ENCODE measurements at regions not wholly inside any gene's neighbourhood (a gene's known extent, or its start where the extent isn't known, plus 50 kb on each side); places are given as distances from the start of the nearest gene placed in this dataset.
"Not testable (repeated sequence)": the region's sequence is repeated elsewhere in the genome, so short reads cannot be mapped to it uniquely, and the experiment has no call there.

DNA sequence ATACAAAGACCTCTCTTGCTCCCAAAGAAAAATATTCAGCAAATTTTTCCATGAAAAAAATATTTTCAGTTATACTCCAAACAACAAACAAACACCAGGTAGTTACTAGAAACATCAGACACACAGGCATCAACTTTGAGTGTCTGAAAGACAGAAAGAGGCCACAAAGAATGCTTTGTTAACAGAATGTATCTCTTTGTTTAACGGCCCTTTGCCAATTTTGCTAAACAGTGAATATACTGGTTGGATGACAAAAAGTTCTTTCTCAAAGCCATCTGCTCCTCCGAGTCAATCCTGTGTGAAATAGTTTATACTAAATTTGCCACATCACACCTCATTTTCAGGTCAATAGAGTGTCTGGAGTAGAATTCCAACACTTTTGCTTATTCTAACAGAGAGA, 216.7 kb upstream of the PHF14 start:
- DNase-seq (ENCODE audit: low spot score), result no peak

DNA sequence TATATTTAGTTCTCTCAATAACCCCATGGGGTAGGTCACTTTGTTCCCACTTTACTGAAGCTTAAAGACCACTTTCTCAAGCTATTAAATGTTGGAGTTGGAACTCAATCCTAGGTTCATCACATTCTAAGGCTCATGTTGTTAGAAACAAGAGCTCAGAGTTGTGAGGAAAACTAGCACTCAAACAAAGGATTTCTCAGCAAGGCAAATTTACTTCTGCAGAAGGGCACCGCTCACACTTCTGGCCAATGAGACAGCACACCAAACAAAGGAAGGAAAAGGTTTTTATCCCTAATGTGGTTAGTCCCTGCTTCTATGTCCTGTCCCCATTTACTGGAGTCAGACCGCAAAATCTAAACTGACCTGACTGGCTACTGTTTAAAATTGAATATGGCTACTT, 214.6 kb upstream of the PHF14 start:
- DNase-seq (ENCODE audit: low spot score), result no peak

DNA sequence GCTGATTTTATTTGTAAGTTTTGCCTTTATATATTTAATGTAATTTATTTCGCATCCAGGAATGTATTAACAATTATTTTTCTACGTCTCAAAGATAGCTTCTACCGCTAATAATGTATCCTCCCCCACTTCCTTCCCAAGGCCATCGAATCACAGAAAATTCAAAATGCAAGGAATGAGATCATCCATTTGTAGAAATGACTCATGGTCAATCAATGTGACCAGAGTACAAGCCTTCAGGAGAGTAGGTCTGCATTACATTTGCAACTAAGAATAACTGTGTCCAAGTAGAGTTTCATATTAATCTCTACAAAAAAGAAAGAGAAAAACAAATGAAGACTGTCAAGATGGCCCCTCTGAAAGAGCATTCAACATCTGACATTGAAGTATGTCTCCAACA, 205.9 kb upstream of the PHF14 start:
- no peak for DNase-seq (ENCODE audit: low spot score)

DNA sequence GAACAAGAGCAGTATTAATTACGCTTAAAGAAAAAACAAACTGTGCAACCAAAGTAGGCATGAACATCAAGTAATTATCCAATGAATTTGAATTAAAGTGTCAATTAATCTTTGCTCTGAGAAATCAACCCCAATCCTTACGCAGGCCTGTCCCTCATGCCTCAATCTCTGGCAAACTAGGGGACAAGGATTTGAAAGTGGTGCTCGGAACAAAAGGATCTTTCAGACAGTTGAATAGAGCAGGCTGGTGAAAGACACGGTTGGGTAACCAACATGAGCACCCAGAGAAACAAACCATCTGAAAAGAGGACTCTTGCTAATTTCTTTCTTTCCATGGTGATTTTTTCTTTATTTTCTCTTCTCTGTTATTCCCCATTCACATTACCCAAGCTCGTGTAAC, 203.5 kb upstream of the PHF14 start:
- no peak for DNase-seq (ENCODE audit: low spot score)

DNA sequence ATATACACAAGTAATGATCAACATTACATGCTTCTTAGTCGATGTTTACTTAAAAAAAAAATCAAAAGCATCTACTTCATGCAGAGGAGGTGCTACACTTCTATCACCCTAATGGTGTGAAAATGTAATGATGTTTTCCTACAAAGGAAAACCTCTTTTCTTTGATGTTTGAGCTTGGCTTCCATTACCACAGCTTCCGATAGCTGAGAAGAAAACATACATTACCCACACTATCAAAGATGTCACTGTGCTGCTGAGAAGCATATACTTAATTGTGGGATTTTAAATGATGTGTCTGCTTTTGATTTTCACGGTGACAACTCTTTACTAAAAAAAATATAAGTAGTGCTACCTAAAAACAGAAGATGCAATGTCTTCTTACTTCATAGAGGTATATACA, 200.2 kb upstream of the PHF14 start:
- no peak for DNase-seq (ENCODE audit: low spot score)

DNA sequence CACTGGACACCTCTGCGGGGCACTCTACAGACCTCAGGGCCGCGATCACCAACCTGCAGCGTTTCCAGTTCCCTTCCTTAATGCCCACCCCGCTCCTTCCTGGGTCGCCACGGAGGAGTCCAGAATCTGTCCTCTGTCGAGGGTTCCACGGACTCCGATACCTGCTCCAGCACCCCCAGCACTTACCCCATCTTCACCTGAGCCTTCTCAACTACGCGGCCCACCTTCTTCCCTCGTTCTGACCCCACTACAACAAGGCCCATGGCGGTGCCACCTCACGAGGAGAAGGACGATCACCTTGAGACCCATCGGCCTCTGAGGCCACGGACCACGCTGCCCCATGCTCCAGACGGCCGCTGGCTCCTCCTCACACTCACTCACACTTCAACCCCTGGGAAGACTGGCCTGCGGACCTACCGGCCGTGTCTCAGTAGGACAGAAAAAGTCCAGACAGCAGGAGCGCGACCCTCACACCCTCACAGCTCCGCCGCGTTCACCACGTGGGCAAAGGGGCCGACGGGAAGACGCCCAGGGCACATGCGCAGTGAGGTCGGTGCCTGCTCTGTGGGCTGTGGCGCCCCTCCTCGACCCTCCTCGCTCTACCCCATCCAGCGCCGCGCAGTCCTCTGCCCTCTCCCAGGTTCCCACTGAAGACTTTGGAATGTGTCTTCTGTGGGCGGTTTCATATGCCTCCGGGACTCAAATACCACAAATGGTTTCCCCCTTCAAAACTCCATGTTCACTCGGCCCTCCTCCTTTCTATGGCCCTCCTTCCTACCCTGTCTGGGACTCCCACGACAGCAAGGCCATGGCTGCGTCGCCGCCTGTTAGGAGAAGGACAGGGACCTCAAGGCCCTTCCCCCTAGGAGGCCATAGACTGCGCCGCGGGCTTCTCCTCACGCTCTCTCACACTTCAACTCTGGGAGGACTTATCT, 193.9 kb upstream of the PHF14 start:
- no peak for DNase-seq (ENCODE audit: low spot score)

DNA sequence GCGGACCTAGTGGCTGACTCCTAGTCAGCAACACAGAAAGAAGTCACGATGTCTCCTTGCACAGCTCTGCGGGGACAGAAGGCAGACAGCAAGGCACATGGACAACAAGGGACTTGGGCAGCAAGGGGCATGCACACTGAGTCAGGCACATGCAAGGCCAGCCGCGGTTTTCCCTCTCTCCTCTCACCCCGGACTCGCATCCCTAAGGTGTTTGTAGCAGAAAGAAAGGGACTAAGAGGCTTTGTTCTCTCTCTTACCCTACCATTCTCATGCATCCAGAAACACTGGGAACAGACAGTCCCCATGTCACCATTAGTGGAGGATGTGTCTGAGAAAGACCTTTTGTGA, 193.3 kb upstream of the PHF14 start:
- no peak for DNase-seq (ENCODE audit: low spot score)

DNA sequence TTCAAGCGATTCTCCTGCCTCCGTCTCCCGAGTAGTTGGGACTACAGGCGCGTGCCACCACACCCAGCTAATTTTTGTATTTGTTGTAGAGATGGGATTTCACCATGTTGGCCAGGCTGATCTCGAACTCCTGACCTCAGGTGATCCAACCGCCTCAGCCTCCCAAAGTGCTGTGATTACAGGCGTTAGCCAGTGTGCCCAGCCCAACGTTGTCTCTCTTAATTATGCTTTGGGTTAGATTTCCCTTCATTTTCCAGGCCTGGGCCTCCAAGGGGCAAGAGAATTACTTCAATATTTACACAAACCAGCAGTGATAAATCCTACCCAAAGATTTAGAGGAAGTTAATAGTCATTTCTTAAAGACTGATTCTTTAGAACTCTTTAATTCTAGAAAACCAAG, 186.7 kb upstream of the PHF14 start:
- DNase-seq (ENCODE audit: low spot score), result not testable (repeated sequence)

DNA sequence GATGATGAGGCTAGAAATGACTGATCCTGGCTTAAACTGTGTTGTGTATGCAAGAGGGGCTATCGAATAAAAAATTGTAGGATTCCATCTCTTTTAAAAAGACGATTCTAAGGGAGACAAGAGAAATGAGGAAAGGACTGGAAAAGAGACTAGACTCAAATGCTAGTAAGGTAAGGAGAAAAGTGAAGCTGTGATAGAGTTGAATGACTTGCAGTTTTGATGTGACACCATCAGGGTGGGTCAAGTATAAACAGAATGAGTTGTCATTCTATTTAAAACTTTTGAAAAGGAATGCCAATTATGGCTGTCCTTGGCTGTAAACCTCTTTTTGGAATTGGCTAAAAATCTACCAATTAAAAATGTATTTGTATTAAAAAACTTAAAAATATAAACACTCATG, 184.5 kb upstream of the PHF14 start:
- no peak for DNase-seq (ENCODE audit: low spot score)

DNA sequence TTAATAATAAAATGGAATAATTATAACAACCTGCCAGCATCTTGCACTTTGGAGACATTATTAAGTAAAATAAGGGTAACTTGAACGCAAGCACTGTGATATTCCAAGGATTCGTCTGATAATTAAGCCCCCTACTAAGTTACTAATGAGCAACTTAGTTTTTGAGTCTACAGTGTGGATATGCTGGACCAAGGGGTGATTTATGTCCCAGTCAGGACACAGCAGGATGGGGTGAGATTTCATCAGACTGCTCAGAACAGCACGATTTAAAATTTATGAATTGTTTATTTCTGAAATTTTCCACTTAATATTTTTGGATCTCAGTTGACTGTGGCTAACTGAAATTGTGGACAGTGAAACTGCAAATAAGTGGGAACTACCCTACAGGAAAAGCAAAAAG, 182.8 kb upstream of the PHF14 start:
- no peak for DNase-seq (ENCODE audit: low spot score)

DNA sequence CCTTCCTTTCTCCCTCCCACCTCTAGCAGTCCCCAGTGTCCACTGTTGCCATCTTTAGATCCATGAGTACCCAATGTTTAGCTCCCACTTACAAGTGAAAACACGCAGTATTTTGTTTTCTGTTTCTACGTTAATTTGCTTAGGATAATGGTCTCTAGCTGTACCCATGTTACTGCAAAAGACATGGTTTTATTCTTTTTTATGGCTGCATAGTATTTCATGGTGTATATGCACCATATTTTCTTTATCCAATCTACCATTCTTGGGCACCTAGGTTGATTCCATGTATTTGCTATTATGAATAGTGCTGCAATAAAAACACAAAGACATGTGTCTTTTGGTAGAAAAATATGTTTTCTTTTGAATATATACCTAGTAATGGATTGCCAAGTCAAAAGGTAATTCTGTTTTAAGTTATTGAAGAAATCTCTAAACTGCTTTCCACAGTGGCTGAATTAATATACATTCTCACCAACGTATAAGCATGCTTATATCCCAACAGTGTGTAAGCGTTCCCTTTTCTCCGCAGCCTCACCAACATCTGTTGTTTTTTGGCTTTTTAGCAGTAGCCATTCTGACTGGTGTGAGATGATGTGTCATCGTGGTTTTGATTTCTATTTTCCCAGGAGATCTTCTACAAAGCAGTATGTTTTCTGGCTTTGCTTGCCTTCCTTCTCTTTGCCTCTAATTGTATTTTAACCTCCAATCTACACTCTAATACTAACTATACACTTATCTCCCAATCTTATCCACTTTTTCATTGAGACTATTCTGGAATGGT, 179.5 kb upstream of the PHF14 start:
- DNase-seq (ENCODE audit: low spot score), result no peak

DNA sequence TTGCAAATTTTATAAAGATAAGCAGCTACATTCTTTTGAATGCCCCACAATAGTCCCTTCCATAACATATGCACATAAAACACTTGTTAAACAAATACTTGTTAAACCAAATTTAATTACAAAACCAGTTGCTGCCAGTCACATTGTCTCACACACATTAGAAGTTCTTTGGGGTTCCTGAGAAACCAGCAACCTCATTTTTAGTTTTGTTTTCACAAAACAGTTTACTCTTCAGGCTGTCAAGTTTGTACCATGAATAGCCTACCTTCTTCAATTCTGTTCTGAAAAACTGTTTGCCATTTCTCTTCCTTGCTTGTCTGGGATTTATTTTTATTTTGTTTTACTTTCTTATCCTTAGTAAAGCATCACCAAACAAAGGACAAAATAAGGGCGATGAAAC, 176.5 kb upstream of the PHF14 start:
- DNase-seq (ENCODE audit: low spot score), result no peak

DNA sequence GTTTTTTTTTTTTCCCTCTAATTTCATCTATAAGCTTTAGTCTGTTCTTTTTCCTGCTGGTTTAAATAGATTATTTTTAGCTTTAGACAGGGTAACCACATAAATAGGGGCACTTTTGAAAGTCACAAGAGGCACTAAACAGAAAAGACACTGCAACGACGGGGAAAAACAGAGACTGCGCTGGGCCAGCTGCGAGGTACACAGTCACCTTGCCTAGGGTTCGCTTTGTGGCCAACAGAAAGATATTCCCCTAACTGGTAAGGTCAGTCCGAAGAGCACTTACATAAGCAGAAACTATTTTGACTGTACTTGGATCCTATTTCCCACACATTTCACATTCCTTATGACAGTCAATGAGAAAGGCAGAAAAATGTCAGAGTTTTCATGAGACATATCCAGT, 175.6 kb upstream of the PHF14 start:
- no peak for DNase-seq (ENCODE audit: low spot score)

DNA sequence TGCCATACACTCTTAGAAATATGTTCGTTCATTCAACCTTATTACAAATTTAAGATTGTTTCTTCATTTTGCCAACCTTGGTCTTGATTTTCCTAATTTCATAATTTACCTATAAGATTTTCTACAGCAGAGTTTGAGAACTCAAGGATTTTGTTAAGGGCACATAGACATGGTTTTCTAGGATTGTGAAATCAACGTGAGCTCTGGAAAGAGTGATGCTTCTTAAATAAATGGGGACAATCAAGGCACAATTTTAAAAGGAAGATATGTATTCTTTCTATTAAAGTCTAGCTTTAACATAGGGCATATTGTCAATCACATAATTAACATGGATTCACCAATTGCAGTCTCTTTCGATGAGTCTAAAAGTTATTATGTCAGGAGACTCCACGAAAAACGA, 174.2 kb upstream of the PHF14 start:
- DNase-seq (ENCODE audit: low spot score), result no peak

DNA sequence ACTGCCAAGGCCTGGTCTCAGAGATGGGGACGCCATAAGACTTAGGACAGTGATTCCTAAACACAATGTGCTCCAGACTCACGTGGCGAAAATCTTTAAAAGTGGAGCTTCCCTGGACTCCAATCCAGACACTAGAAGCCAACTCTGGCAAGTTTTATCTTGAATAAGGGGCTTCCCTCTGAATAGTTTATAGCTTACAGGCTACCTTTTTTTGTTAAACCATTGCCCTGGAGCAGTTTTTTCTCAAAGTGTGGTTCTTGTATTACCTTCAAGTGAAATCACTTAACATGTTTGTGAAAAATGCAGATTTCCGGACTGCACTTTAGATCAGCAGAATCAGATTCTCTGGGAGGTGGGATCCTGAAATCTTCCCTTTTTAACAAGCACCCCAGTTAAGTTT, 171.7 kb upstream of the PHF14 start:
- DNase-seq (ENCODE audit: low spot score), result no peak

DNA sequence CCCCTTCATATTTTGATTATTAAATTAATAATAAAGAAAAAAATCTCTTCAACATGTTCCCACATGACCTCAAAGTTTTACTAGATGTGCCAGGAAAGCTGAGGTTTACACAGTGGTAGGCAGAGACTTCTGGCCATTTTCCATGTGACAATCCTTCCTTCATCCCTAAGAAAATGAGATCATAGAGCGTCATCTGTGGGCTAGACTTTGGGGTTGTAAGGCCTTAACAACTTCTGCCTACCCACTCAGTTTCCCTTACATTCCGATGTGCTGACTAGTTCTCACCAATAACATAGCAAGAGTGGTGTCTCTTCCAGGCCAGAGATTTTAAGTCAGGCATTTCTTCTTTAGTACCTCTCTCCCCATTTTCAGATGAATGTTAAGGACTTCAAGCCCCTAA, 171.1 kb upstream of the PHF14 start:
- no peak for DNase-seq (ENCODE audit: low spot score)

DNA sequence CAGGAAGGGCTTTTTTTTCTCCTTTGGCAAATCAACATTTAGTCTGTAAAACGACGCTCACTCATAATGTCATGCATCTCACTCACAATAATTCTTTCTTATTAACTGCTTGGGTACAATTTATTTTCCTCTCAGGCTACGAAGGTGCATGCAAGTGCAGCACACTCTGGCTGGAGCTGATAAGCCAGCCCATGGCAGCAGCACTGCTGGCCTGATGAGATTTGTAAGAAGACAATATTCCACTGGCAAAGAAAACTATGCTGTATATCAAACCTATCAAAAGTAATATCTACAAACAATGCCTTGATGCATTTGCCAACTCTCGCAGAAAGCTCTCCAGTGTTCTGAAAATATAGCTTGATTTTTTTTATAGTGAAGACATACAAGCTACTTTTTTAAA, 170.0 kb upstream of the PHF14 start:
- no peak for DNase-seq (ENCODE audit: low spot score)

DNA sequence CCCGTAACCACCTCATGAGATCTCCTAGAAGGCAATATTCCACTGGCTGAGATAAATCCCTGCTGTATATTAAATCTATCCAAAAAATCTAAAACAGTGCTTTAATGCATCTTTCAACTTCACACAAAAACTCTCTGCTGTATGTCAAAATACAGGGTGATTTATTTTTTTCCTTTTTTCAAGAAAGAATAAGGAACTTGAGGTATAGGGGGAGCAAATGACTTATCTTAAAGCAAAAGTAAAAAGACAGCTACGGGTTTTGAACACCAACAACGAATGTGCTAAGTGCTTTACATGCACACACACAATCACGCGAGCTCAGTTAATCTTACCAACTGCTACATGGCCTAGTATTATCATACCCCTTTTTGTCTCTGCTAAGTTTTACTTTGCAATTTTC, 168.9 kb upstream of the PHF14 start:
- no peak for DNase-seq (ENCODE audit: low spot score)

DNA sequence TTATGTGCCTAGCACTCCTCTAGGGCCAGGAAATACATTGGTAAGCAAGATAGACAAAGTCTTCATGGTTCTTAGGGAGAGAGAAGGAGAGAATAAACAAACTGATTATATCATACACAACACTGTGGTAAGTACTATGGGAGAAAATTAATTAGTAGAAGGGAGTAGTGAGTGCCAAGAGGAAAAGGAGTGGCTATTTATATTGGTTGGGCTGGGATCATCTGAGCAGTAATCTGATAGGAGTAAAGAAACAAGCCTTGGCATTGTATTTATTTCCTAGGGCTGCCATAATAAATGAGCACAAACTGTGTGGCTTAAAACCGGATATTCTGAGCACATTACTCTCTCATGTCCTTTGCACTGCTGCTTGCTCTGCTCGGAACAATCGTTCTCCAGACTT, 158.1 kb upstream of the PHF14 start:
- DNase-seq (ENCODE audit: low spot score), result no peak

DNA sequence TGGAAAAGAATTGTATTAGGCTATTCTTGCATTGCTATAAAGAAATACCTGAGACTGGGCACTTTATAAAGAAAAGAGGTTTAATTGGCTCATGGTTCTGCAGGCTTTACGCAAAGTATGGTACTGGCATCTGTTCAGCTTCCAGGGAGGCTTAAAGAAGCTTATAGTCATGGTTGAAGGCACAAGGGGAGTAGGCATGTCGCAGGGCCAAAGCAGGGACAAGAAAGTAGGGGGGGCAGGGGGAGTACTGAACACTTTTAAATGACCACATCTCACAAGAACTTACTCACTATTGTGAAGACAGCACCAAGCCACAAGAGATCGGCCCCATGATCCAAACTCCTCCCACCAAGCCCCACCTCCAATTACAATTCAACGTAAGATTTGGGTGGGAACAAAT, 152.5 kb upstream of the PHF14 start:
- no peak for DNase-seq (ENCODE audit: low spot score)

DNA sequence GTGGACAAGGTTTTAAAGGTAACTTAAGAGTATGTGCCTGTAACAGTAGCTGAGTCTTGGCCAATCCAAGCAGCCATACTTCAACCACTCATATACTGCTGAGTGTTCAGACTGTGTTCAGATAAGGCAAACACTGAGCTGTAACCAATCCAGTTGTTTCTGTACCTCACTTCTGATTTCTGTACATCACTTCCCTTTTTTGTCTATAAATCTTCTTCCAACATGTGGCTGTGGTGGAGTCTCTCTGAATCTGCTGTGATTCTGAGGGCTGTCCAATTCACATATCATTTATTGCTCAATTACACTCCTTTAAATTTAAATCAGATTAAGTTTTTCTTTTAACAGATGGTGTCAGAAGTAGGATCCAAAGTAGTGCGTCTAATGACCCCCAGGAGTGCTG, 149.5 kb upstream of the PHF14 start:
- DNase-seq (ENCODE audit: low spot score), result no peak

DNA sequence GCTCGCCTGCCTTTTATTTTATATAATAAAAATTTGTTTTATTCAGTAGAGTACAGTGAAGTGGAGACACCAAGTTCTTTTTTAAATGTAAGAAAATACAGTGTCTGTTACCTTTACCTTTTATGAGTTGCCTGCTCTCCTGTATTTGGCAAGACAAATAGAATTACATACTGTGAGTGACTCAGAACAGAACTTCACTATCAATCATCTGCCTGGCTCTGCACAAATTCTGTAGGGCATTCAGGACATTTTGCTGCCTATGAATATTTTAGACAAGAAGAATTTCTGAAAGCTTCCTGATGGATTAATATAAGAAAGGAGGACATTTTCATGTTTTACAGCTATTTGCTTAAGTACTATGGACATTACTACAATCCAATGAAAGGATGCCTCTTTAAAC, 135.4 kb upstream of the PHF14 start:
- DNase-seq (ENCODE audit: low spot score), result no peak

DNA sequence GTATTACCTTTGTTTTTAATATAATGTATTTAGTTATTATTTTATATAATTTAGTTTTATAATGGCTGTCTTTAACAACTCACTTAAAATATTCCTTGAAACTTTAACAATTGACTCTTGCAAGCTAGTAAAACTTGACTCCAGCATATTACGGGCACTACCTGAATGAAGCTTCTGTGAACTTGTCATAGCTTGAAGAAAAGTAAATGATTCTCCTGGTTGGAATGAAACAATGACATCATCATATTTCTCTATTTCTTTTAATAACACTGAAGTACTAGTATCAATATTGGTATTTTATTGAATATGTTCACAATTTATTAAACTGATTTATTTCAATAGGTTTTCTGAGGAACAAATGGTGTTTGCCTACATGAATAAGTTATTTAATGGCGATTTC, 128.4 kb upstream of the PHF14 start:
- DNase-seq (ENCODE audit: low spot score), result no peak

Measured in SK-N-DZ (cell line).